GM12891 (cell line): ENCODE measurements at regions not wholly inside any gene's neighbourhood (a gene's known extent, or its start where the extent isn't known, plus 50 kb on each side); places are given as distances from the start of the nearest gene placed in this dataset.

Experiments used
- POLR2A ChIP-seq: IDR thresholded peaks from 2 replicates; pipeline ENCODE4 v1.6.1; 2011; ENCODE audit warnings: low read depth, low read length, control low read depth
- POLR2AphosphoS5 ChIP-seq: IDR thresholded peaks from 2 replicates; pipeline ENCODE4 v1.6.1; 2011; ENCODE audit warnings: low read depth, low read length, control low read depth
- SPI1 ChIP-seq: IDR thresholded peaks from 2 replicates; pipeline ENCODE4 v1.6.1; 2011; ENCODE audit warnings: low read depth, low read length, control low read depth

- TF ChIP-seq POLR2AphosphoS5 (no peak), SPI1 (no peak), POLR2A (no peak)
Measured at GRCh38 chr1:42041031-42041430, 112.2 kb upstream of the GUCA2B start.
